GM19397 (cell line): ENCODE measurements at regions not wholly inside any gene's neighbourhood (a gene's known extent, or its start where the extent isn't known, plus 50 kb on each side); places are given as distances from the start of the nearest gene placed in this dataset.
"Not testable (repeated sequence)": the region's sequence is repeated elsewhere in the genome, so short reads cannot be mapped to it uniquely, and the experiment has no call there.

Source experiments
- ATAC-seq: cut with Tn5 transposase; IDR thresholded peaks from one replicate; pipeline ENCODE4 v1.9.1; 2021; ENCODE audit warnings: mild to moderate bottlenecking, moderate library complexity; ENCODE audit not compliant: unreplicated experiment

GRCh38 chr2:4803396-4803795, 888.8 kb upstream of the SOX11 start:
- ATAC-seq = no peak

- not testable (repeated sequence) for ATAC-seq
Observed at GRCh38 chr2:4814137-4814536, 878.0 kb upstream of the SOX11 start.

- ATAC-seq = no peak
Observed at GRCh38 chr2:4827836-4828235, 864.3 kb upstream of the SOX11 start.

DNA sequence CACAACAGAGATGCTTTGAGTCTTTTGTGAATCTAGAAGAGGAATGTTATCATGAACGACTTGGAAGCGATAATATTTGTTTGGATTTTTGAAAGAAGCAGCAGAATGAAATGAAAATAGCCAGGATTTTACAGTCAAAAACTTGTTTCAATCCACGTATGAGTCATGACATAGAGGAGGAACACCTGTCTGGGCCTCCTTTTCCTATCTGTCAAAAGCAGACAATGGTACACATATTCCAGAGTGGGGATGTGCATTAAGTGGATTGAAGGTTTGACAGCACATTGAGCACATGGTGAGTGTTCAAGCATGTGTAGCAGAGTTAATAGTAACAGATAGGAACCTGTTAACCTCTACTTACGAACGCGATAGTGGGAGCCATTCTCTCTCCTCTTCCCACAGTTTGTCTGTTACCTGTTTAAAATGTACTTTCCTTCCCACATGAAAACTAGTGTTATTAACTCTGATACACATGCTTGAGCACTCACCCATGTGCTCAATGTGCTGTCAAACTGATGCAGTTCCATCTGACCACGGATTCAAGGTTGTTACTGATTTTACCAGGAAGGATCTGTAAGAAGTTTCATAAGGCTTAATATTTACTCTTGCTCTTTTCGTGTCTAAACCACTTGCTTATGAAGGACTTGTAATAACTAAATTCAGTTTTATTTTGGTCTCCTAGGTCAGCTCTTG, 863.4 kb upstream of the SOX11 start:
- ATAC-seq = no peak

DNA sequence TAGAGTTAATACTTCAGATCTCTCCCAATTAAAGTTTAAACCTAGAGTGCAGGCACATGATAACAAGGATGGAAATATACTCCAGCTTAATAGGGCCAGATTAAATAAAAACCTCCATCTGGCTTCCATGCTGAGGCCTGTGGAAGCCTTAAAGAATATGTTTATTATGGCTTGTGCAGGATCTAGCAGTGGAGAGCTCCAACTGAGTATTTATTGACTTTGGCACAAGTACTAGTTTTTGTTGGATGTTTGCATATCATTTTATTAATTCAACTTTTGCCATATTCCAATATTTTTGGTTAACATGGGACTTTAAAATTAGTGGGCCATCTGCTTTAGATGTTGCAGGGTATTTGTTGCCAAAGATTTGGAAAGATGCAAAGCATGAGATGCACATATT, 860.4 kb upstream of the SOX11 start:
- ATAC-seq = no peak

- no peak for ATAC-seq
Observed at GRCh38 chr2:4832642-4833041, 859.5 kb upstream of the SOX11 start.

DNA sequence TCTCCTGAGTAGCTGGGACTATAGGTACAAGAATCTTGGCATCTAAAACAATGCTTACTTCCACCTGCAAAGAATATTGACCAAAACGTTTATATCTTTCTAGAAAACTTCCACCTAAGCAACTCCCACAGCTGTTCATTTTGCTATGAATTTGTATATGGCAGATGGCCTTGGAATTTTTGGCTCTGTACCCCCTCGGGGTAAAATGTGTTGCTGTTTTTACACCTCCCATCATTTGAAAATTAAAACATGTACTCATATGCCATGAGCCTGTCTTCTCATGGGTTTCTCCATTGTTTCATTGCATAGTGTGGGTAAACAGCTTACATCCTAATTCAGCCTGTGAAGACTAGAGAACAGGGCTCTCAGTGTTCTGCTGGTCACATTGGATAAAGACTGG, 853.6 kb upstream of the SOX11 start:
- no peak for ATAC-seq

DNA sequence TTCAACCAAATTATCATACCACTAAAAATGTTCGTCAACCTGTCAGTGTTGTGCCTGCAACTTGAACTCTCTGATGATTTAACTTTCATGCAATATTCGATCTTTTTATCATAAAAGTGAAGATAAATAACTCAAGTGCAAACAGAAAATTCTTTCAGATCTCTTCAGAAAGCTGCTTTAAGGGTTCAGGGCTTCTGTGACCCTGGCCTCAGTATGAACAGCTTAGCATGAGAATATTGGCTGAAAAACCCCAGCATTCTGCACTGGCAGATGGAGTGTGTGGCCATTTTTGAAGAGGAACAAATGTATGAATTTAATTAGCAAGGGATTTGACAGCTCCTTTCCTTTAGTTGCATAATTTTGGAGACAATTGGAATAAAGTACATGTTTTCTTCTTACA, 851.4 kb upstream of the SOX11 start:
- ATAC-seq = no peak

- no peak for ATAC-seq
Observed at GRCh38 chr2:4844881-4845280, 847.3 kb upstream of the SOX11 start.

- no peak for ATAC-seq
Observed at GRCh38 chr2:4862031-4862430, 830.2 kb upstream of the SOX11 start.

GRCh38 chr2:4866198-4866597, 826.0 kb upstream of the SOX11 start:
- no peak for ATAC-seq

DNA sequence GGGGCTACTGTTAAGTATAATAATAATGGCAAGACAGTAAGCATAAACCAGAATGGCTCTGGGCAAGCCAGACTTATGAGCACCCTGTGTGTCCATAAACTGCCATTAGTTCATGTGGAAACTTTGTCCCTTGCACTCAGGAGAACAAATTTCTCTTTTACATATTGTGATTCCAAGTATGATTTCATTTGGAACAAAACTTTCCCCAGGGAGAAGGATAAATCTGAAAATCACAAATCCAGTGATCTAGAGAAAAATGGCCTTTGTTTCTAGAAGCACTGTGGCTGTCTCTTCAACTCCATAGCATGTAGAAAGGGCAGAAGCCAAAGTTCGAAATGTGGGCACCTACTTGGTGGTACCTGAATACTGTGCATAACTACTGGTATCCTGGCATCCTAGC, 823.7 kb upstream of the SOX11 start:
- ATAC-seq = no peak

- ATAC-seq = no peak
Observed at GRCh38 chr2:4869154-4869553, 823.0 kb upstream of the SOX11 start.

GRCh38 chr2:4873364-4873763, 818.8 kb upstream of the SOX11 start:
- no peak for ATAC-seq

- no peak for ATAC-seq
Observed at GRCh38 chr2:4873876-4874593, 818.1 kb upstream of the SOX11 start.

- ATAC-seq = no peak
Observed at GRCh38 chr2:4882421-4882820, 809.8 kb upstream of the SOX11 start.

DNA sequence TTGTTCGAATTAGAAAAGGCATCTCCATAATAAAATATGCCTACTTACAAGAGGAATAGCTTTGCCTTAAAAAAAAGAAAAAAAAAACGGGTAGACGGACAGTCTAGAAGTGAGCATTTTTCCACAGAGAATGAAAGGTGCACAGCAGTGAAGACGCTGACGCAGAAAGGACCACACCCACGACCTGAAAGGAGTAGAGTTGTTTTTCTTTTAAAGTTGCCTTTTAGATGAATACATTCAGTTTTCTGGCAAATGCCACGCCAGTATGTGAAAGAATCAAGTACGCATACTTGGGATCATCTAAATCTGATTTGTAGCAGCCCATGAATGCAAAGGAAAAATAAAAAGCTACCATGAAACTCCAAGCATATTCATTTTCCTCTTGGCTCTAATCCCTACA, 809.2 kb upstream of the SOX11 start:
- ATAC-seq = no peak

DNA sequence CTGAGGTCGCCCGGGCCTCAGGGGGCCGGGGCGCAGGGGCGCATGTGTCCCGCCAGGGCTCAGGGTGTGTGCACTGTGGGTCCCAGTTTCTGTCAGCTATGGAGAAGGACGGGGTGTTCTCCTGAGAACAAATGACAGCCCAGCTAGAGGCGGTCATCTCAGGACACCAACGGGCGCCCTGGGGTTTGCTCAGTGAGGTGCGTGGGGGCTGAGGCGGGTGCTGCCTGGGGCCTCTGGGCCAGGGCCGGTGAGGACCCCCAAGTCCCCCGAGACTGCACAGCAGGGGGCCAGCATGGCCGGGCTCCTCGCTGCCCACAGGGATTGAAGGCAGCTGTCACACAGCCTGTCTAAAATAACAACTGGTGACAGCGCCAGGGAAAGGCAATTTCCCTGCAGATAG, 808.8 kb upstream of the SOX11 start:
- no peak for ATAC-seq

- no peak for ATAC-seq
Observed at GRCh38 chr2:4884117-4884571, 808.0 kb upstream of the SOX11 start.

DNA sequence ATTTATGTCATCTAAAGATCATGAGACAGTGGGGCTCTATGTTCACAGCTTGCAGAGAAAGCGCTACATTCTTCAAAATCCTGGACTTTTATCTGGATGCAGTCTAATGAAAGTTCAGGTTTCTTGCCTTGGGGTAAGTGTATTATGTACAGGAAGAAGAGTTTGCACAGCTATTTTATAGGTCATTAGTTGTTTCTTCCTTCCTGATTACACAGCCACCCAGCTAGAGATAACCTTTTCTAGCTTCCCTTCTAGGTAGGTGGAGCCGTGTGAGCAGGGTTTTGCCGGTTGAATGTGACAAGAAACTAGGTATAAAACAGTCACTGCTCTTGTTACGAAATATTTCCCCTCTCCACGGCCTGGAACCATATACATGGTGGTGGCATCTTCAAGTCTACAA, 800.8 kb upstream of the SOX11 start:
- no peak for ATAC-seq

- no peak for ATAC-seq
Observed at GRCh38 chr2:4895371-4895770, 796.8 kb upstream of the SOX11 start.

GRCh38 chr2:4898706-4899105, 793.5 kb upstream of the SOX11 start:
- ATAC-seq = no peak

- no peak for ATAC-seq
Observed at GRCh38 chr2:4900242-4900641, 791.9 kb upstream of the SOX11 start.
